ENCODE measurements at regions not wholly inside any gene's neighbourhood (a gene's known extent, or its start where the extent isn't known, plus 50 kb on each side); places are given as distances from the start of the nearest gene placed in this dataset.

DNA sequence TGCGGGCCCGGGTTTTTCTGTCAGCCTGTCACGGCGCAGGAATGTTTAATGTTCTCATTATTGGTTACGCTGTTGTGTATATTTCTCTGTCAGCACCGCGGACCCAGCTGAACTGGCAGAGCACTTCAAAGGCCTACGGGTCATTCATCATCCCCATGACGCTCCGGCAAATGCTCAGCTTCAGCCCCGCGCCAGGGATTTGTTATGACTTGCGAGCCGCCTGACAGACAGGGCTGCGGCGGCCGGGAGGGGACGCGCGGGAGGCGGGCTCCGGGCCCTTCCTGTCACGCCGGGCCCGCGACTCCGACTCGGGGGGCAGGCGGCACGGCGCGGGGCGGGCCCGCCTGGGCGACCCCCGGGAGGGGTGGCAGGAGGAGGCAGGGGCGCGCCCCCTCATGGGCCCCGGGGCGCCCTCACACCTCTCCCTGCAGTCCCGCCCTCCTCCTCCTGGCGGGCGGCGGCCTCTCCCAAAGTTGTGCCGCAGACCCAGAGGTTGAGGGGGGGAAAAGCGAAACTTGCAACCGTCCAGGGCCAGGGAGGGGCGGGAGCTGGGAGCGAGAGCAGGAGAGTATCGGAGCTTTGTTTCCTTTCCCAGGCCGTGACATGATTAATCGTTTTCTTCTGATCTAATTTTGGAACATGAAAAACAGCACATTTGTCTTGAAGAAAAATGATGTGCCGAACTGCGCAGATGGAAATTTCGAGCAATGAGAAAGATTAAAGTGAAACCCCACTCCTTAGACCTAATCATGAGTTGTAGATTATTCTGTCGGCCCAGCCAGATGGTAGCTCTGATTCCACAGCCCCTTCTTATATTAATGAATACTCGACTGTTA is 59.3 kb upstream of the COMTD1 start:
- peak; percentile 4 for TF ChIP-seq CTCF (IDR thresholded peaks at IDR 0.05; ENCODE audit: low read depth, low read length)
- DNase-seq (ENCODE audit: extremely low read depth, low read depth) = peak; percentile 32

- TF ChIP-seq CTCF (IDR thresholded peaks at IDR 0.05; ENCODE audit: low read depth, low read length) = no peak
- no peak for DNase-seq (ENCODE audit: extremely low read depth, low read depth)
Measured at GRCh38 chr10:75294518-75294865, 58.7 kb upstream of the COMTD1 start.

DNA sequence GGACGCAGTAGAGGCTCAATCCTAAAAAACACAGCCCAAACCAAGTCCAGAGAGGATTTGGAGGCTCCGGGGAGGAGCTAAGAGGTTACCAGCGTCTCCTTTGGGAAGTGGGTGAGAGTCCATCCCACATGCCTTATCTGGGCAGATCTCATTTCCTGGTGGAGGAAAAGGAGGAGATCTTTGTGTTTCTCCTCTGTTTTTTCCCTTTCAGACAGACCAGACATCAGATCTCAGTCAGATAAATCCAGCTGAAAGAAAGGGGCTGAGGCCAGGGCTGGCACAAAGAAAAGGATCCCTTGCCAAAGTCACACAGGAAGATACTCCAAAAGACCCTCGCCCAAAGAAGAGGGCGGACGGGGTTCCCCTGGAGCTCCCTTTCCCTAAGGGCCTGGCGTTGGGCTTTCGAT is 58.3 kb upstream of the COMTD1 start:
- no peak for TF ChIP-seq CTCF (IDR thresholded peaks at IDR 0.05; ENCODE audit: low read depth, low read length)
- no peak for DNase-seq (ENCODE audit: extremely low read depth, low read depth)

DNA sequence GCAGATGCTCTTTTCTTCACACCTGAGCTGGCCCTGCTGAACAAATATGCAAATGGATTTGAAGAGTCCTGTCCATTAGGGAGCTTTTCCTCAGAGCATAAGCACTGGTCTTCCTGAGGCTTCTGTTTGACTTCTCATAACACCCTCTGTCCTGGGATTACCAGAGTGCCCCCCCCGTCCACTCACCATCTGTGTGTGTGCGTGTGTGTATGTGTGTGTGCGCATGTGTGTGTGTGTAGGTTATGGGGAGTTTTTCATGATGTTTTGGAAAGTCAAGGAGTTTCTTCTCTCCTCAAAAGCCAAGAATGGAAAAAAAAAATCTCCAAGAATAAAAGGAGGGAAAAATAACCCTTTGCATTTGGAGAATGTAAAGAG is 57.7 kb upstream of the COMTD1 start:
- no peak for DNase-seq (ENCODE audit: extremely low read depth, low read depth)
- no peak for TF ChIP-seq CTCF (IDR thresholded peaks at IDR 0.05; ENCODE audit: low read depth, low read length)

DNA sequence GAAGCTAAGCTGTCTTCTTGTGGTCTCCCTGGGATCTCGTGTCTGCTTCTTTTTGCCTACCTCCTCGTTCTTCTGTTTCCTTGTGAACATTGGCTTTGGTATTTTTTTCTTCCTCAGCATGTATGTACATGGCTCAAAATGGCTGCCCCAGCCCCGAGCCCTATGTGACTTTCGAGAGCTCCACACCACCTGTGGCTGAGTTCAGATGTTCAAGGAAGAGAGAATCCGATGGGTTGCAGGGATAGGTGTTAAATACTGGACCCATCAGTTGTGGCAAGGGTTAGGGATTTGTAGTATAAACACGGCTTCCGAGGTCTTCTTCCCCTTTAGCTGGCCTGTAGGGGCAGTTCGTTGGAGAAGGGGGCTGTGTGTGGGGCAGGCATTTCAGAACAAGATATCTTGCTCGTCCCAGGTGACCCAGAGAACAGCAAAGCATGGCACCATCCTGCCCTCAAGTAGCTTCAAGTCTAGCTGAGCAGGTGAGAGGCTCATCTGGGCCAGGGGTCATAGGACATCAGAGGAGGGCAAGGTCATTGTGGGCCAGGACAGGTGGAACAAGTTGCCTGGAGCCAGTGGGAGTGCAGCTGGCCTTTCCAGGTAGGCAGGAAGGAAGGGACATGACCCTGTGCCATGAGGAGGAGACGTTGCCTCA is 57.2 kb upstream of the COMTD1 start:
- no peak for DNase-seq (ENCODE audit: extremely low read depth, low read depth)
- TF ChIP-seq CTCF (IDR thresholded peaks at IDR 0.05; ENCODE audit: low read depth, low read length) = no peak

DNA sequence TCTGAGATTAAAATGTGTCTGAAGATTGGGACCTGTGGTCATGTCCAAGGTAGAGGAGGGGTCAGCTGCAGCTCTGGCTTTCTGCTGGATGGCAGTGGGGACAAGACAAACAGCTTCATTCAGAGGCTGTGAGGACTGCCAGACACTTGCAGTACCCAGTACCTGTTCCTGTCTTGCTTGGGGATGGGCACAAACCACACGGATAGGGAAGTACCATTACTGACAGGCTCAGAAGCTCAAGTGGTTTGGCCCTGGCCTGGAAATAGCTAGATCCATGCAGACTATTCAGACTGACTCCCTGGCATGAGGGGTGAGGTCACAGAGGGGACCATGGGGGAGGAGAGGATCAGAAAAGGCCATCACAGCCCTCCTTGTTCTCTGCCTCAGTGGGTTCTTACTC is 56.0 kb upstream of the COMTD1 start:
- no peak for TF ChIP-seq CTCF (IDR thresholded peaks at IDR 0.05; ENCODE audit: low read depth, low read length)
- DNase-seq (ENCODE audit: extremely low read depth, low read depth) = no peak

- TF ChIP-seq CTCF (IDR thresholded peaks at IDR 0.05; ENCODE audit: low read depth, low read length) = no peak
- DNase-seq (ENCODE audit: extremely low read depth, low read depth) = no peak
Measured at GRCh38 chr10:75288140-75288711, 52.5 kb upstream of the COMTD1 start.

Measured in AG09319 (cell line).